ENCODE measurements at regions not wholly inside any gene's neighbourhood (a gene's known extent, or its start where the extent isn't known, plus 50 kb on each side); places are given as distances from the start of the nearest gene placed in this dataset.

DNA sequence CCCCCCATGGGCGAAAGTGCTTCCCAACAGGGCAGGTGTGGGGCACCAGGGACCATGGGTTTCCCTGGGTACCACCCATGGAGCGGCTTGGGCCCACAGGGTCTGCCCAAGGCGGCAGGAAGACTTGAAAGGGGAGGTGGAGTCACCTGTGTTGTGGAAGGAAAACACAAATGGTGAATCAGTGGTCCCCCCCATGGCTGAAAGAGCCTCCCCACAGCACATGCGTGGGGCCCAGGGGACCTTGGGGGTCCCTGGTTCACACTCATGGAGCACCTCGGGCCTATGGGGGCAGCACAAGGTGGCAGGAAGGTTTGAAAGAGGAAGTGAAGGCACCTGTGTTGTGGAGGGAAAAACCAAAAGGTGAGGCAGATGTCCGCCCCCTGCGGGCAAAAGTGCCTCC lies 581.9 kb downstream of the ALG10 start:
- DNase-seq = no peak
- H3K27ac ChIP-seq = no peak overlapping the region
- POLR2A ChIA-PET (ENCODE audit: unreplicated experiment) = no interaction called here
- H3K9me3 ChIP-seq (ENCODE audit: insufficient read depth, low read depth) = no peaks in the 10 kb centered on the region
- H2AFZ ChIP-seq = no peak overlapping the region; the same call in 1 of the 2 replicates
- no peak overlapping the region for H3K4me2 ChIP-seq
- H3F3A ChIP-seq (ENCODE audit: insufficient read depth, low read depth) = no peaks in the 10 kb centered on the region
- CTCF ChIA-PET = no interaction called here
- H3K27me3 ChIP-seq (ENCODE audit: insufficient read depth, low read depth) = peaks cover 50% of the 10 kb centered on the region
- no peaks in the 10 kb centered on the region for H3K79me2 ChIP-seq (ENCODE audit: low read depth)
- H3K9me2 ChIP-seq (ENCODE audit: insufficient read depth) = no peaks in the 10 kb centered on the region
- no TSS peak for BruUV-seq (replicated peaks)
- TF ChIP-seq EZH2 (IDR thresholded peaks at IDR 0.05; ENCODE audit: low read depth) (no peak), CTCF (conservative IDR thresholded peaks at IDR 0.05) (no peak)
- H3K4me1 ChIP-seq (replicated peaks; ENCODE audit: insufficient read depth) = no peaks in the 10 kb centered on the region
- no peak overlapping the region for H3K4me3 ChIP-seq
- no peaks in the 10 kb centered on the region for H3K36me3 ChIP-seq (ENCODE audit: low read depth)
- H4K20me1 ChIP-seq (ENCODE audit: insufficient read depth) = no peaks in the 10 kb centered on the region
- intact Hi-C loops (cut with micrococcal nuclease; ENCODE audit: unreplicated experiment) = no loop called here

DNA sequence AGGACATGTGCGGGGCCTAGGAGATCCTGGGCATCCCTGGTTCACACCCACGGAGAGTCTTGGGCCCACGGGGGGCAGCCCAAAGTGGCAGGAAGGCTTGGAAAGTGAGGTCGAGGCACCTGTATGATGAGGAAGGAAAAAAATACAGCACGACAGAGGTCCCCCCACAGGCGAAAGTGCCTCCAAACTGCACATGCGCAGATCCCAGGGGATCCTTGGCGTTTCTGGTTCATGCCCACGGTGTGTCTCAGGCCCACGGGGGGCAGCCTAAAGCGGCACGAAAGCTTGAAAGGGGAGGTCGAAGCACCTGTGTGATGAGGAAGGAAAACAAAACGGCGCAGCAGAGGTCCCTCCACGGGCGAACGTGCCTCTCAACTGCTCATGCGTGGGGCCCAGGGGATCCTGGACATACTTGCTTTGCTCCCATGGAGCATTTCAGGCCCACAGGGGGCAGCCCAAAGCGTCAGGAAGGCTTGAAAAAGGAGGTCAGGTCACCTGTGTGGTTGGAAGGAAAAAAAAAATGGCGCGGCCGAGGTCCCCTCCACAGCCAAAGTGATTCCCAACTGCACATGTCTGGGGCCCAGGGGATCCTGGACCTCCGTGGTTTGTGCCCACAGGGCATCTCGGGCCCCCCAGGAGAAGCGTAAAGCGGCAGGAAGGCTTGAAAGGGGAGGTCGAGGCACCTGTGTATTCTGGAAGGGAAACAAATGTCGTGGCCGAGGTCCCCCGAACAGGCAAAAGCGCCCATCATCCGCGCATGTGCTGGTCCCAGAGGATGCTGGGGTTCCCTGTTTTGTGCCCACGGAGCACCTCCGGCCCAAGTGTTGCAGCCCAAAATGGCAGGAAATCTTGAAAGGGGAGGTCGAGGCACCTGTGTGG lies 582.6 kb downstream of the ALG10 start:
- no peaks in the 10 kb centered on the region for H3F3A ChIP-seq (ENCODE audit: insufficient read depth, low read depth)
- ChIA-PET CTCF (no interaction called here), POLR2A (ENCODE audit: unreplicated experiment) (no interaction called here)
- no peaks in the 10 kb centered on the region for H3K9me2 ChIP-seq (ENCODE audit: insufficient read depth)
- H3K4me2 ChIP-seq = no peak overlapping the region
- intact Hi-C loops (cut with micrococcal nuclease; ENCODE audit: unreplicated experiment) = no loop called here
- BruUV-seq (replicated peaks) = no TSS peak
- H3K4me1 ChIP-seq (replicated peaks; ENCODE audit: insufficient read depth) = no peaks in the 10 kb centered on the region
- no peaks in the 10 kb centered on the region for H4K20me1 ChIP-seq (ENCODE audit: insufficient read depth)
- H2AFZ ChIP-seq = no peak overlapping the region
- H3K4me3 ChIP-seq = no peak overlapping the region
- peaks cover 43% of the 10 kb centered on the region for H3K27me3 ChIP-seq (ENCODE audit: insufficient read depth, low read depth)
- H3K9me3 ChIP-seq (ENCODE audit: insufficient read depth, low read depth) = no peaks in the 10 kb centered on the region
- TF ChIP-seq CTCF (conservative IDR thresholded peaks at IDR 0.05) (no peak), EZH2 (IDR thresholded peaks at IDR 0.05; ENCODE audit: low read depth) (no peak)
- no peak for DNase-seq
- no peak overlapping the region for H3K27ac ChIP-seq
- no peaks in the 10 kb centered on the region for H3K79me2 ChIP-seq (ENCODE audit: low read depth)
- no peaks in the 10 kb centered on the region for H3K36me3 ChIP-seq (ENCODE audit: low read depth)

- CTCF ChIA-PET = no interaction called here
- Histone ChIP-seq H3K27ac (no peak overlapping the region), H2AFZ (no peak overlapping the region), H3K4me1 (replicated peaks; ENCODE audit: insufficient read depth) (no peaks in the 10 kb centered on the region), H3K79me2 (ENCODE audit: low read depth) (no peaks in the 10 kb centered on the region), H3F3A (ENCODE audit: insufficient read depth, low read depth) (no peaks in the 10 kb centered on the region), H3K27me3 (ENCODE audit: insufficient read depth, low read depth) (peaks cover 37% of the 10 kb centered on the region), H3K4me3 (no peak overlapping the region), H4K20me1 (ENCODE audit: insufficient read depth) (no peaks in the 10 kb centered on the region), H3K4me2 (no peak overlapping the region), H3K9me3 (ENCODE audit: insufficient read depth, low read depth) (no peaks in the 10 kb centered on the region), H3K9me2 (ENCODE audit: insufficient read depth) (no peaks in the 10 kb centered on the region), H3K36me3 (ENCODE audit: low read depth) (no peaks in the 10 kb centered on the region)
- no TSS peak for BruUV-seq (replicated peaks)
- TF ChIP-seq CTCF (conservative IDR thresholded peaks at IDR 0.05) (no peak), EZH2 (IDR thresholded peaks at IDR 0.05; ENCODE audit: low read depth) (no peak)
- no peak for DNase-seq
- intact Hi-C loops (cut with micrococcal nuclease; ENCODE audit: unreplicated experiment) = no loop called here
- POLR2A ChIA-PET (ENCODE audit: unreplicated experiment) = no interaction called here
Observed at GRCh38 chr12:34605510-34605887, 583.2 kb downstream of the ALG10 start.
